ENCODE measurements at regions not wholly inside any gene's neighbourhood (a gene's known extent, or its start where the extent isn't known, plus 50 kb on each side); places are given as distances from the start of the nearest gene placed in this dataset.

GRCh38 chr10:108003061-108003460 is 838.6 kb upstream of the SORCS1 start:
- Histone ChIP-seq H3K56ac (replicated peaks; ENCODE audit: insufficient read length, low read depth, low read length) (no peak overlapping the region), H3K23ac (ENCODE audit: insufficient read length) (no peak overlapping the region), H2BK120ac (replicated peaks; ENCODE audit: low read depth, low read length) (no peak overlapping the region), H3K14ac (ENCODE audit: insufficient read length) (no peak overlapping the region), H3K79me2 (ENCODE audit: control insufficient read depth in 1 of 2, insufficient read depth in 2 of 2, low read length in 2 of 2) (no peaks in the 10 kb centered on the region), H3K4me2 (ENCODE audit: insufficient read depth in 1 of 2, low read depth in 2 of 2, low read length in 2 of 2) (no peak overlapping the region), H4K91ac (replicated peaks; ENCODE audit: insufficient read length, low read length) (no peak overlapping the region), H3K27me3 (replicated peaks in 1 of 4; ENCODE audit: control insufficient read depth in 3 of 4, extremely low read depth in 1 of 4, insufficient read depth in 3 of 4, low read length in 3 of 4) (peaks cover 0 to 2% (median 0%) of the 10 kb centered on the region in 4 experiments; a peak in 1 of 7 replicates), H2AFZ (ENCODE audit: low read length) (no peak overlapping the region), H3K4me3 (ENCODE audit: extremely low read depth in 1 of 4, insufficient read depth in 2 of 4, low read depth in 3 of 4, low read length in 4 of 4) (no peak overlapping the region), H3K4me1 (replicated peaks in 1 of 4; ENCODE audit: control insufficient read depth in 3 of 4, insufficient read depth in 4 of 4, low read length in 3 of 4) (no peaks in the 10 kb centered on the region), H4K5ac (ENCODE audit: insufficient read length, low read depth, low read length) (no peak overlapping the region), H3K23me2 (ENCODE audit: low read depth, low read length) (no peaks in the 10 kb centered on the region), H3K27ac (ENCODE audit: low read depth, low read length) (no peak overlapping the region), H4K8ac (ENCODE audit: extremely low read depth, insufficient read depth, low read length) (no peak overlapping the region), H2BK12ac (ENCODE audit: low read depth, low read length) (no peak overlapping the region), H3K4ac (replicated peaks; ENCODE audit: insufficient read length, low read depth, low read length) (no peak overlapping the region), H3K9me3 (ENCODE audit: insufficient read depth in 2 of 2, low read depth in 1 of 2, low read length in 1 of 2) (peaks cover 9 to 12% of the 10 kb centered on the region in 2 experiments), H4K20me1 (replicated peaks in 1 of 2; ENCODE audit: control insufficient read depth in 1 of 2, insufficient read depth in 2 of 2, low read length in 2 of 2) (no peaks in the 10 kb centered on the region), H2AK5ac (ENCODE audit: low read depth, low read length) (no peak overlapping the region), H2BK20ac (ENCODE audit: low read length) (no peak overlapping the region), H3K79me1 (ENCODE audit: low read depth, low read length) (no peaks in the 10 kb centered on the region), H3K36me3 (ENCODE audit: control insufficient read depth in 2 of 4, insufficient read depth in 4 of 4, low read length in 3 of 4) (peaks cover 0 to 3% (median 0%) of the 10 kb centered on the region in 4 experiments; a peak in 2 of 8 replicates), H2BK5ac (ENCODE audit: low read depth, low read length) (no peak overlapping the region), H3K18ac (ENCODE audit: extremely low read depth, low read length) (no peak overlapping the region), H3K9ac (replicated peaks in 1 of 4; ENCODE audit: extremely low read depth in 1 of 4, low read depth in 3 of 4, low read length in 3 of 4) (no peak overlapping the region), H2BK15ac (ENCODE audit: low read length) (no peak overlapping the region)
- POLR2A ChIA-PET (ENCODE audit: partially characterized antibody): no interaction called here
- no peak for FAIRE-seq
- CTCF ChIA-PET (ENCODE audit: partially characterized antibody): interaction anchor here (1.3 to 1.4 kb wide), 2 partner anchors 9 to 201 kb away, joined by 3 read pairs; no protein-coding TSS in a partner anchor
- DNase-seq (ENCODE audit: low read depth in 1 of 2, low spot score in 2 of 2): no peak
- TF ChIP-seq BRCA1 (IDR thresholded peaks at IDR 0.05; ENCODE audit: low read depth, low read length) (no peak), EGR1 (IDR thresholded peaks at IDR 0.05; ENCODE audit: borderline replicate concordance, low read depth, low read length) (no peak), CEBPB (IDR thresholded peaks at IDR 0.05; ENCODE audit: low read depth, low read length) (no peak), TAF1 (IDR thresholded peaks at IDR 0.05; ENCODE audit: low read depth, low read length) (no peak), GTF2F1 (IDR thresholded peaks at IDR 0.05; ENCODE audit: borderline replicate concordance, low read depth, low read length) (no peak), KDM5A (IDR thresholded peaks at IDR 0.05; ENCODE audit: low read length) (no peak), SP1 (IDR thresholded peaks at IDR 0.05; ENCODE audit: low read depth, low read length) (no peak), FOSL1 (IDR thresholded peaks at IDR 0.05; ENCODE audit: insufficient read depth, low read depth, low read length) (no peak), PHF8 (conservative IDR thresholded peaks at IDR 0.05; ENCODE audit: low read depth, low read length) (no peak), YY1 (IDR thresholded peaks at IDR 0.05; ENCODE audit: low read depth, low read length) (no peak), CREB1 (IDR thresholded peaks at IDR 0.05) (no peak), POLR2AphosphoS5 (IDR thresholded peaks at IDR 0.05; ENCODE audit: low read depth, low read length) (no peak), SRF (IDR thresholded peaks at IDR 0.05; ENCODE audit: low read depth, low read length) (no peak), JUN (IDR thresholded peaks at IDR 0.05; ENCODE audit: low read depth, low read length) (no peak), NRF1 (IDR thresholded peaks at IDR 0.05; ENCODE audit: low read depth, low read length) (no peak), KDM1A (IDR thresholded peaks at IDR 0.05; ENCODE audit: borderline replicate concordance, low read length) (no peak)
